Activated T-cell treated with anti-CD3 and anti-CD28 coated beads for 1 hour (primary cell): ENCODE measurements at regions not wholly inside any gene's neighbourhood (a gene's known extent, or its start where the extent isn't known, plus 50 kb on each side); places are given as distances from the start of the nearest gene placed in this dataset.
"Not testable (repeated sequence)": the region's sequence is repeated elsewhere in the genome, so short reads cannot be mapped to it uniquely, and the experiment has no call there.

Experiments
- DNase-seq: peaks from one replicate; pipeline ENCODE4 v3.0.0-alpha.2; 2020; ENCODE audit warnings: low read depth

DNA sequence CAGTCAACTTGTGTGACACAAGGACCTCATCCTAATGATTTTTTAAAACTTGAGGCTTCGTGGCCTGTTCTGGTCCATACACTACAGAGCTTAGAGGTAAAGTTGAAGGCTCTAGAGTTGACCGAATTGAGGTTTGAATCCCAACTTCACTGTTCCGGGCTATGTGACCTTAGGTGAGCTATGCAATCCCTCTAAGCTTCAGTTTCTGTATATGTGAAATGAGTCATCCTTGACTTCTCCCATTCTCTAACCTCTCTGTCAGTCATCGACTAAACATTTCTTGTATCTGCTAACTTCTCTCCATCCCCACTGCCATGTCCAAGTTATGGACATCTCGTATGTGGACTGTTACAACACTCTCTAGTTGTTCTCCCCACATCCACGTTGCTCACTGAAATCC is 178.2 kb upstream of the TMEM45B start:
- DNase-seq, result no peak

DNA sequence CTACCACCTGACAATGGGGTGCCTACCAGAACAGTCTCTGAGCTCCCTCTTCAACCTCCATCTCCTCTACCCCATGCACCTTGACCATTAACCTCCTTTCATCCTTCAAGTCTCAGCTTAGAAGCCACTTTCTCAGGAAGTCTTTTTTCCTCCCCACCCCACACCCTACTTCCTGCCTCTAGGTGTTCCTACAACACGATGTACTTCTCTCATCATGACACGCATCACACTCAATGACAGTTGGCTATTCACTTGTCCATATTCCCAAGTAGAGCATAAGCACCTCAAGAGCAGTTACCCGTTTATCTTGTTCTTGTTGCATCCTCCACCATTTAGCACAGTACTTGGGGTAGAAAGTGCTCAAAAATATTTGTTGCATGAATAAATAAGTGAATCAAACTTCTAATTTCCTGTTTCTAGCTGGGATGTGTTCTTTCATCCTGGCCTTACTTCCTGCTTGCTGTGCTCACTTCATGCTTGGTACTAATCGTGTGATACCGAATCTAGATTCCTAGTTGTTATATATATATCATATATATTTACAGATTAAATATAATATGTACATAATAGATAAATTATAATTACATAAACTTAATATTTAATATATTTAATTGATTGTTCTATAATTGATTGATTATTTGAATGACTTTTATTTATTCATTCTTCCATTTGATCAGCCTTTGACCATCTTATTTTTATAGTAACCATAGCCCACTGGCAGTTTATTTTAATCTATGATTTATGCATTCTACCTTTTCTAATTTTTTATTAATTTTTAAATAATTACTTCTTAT is 177.5 kb upstream of the TMEM45B start:
- no peak for DNase-seq

DNA sequence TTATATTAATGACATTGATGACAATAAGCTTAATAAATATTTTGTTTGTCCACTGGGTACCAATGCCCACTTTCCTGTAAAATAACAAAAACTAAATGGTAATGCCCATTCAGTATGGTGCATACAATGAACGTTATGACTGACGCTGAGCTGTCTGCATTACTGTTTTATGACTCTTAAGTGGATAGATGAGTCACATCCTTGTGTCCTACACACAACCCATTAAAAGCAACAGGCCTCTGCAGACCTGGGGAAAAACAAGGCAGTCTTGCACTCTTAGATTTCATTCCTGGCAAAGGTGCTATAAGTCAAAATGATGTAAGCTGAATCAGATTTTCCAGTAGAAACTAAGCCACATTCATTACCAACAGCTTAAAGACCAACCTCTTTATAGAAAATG is 176.3 kb upstream of the TMEM45B start:
- DNase-seq, result no peak

DNA sequence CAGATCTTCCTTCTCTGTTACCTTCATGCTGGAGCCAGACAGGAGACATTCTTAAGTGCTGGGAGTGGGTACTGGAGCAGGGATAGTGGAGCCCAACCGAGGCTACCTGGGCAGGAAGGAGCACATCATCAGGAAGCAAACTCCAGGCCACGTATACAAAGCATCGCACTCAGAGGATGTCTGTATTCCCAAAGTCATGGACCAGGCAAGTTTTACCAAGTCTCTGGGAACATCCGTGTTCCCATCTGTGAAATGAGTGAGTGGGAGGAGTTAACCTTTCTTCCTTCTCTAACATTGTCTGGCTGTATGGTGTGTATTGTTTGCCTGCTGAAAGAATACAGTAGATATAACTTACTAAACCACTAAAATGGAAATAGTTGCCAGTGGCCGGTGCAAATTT is 175.0 kb upstream of the TMEM45B start:
- DNase-seq, result no peak

DNA sequence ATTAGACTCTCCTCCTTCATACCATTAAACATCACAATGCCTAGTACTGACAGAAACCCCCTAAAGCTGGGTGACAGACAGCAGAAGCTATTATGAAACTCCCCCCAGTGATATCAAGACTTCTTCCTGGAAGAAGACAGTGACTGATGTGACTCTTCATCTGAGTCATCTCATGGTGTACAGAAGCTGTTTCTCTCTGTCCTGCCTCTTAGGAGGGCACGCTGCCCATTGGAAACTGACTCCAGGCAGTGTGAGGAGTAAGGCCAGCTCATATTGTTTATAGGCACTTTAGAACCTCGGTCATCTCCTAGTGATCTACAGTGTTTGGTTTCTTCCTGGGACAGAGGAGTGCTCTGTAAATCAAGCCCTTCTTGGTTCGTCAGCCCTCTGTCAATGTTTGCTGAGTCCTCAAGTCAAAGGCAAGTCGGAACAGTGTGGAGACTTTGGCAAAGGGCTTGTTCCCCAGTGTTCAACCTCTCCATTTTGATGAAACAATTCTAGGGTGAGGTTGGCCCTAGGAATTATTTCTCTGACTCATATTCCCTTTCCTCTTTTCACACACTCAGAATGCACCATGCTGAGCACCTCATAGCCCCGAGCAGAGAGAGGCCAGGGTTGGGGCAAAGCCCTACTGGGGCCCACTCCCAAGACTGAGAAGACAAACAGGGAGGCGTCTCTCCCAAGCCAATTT is 172.5 kb upstream of the TMEM45B start:
- DNase-seq, result no peak

DNA sequence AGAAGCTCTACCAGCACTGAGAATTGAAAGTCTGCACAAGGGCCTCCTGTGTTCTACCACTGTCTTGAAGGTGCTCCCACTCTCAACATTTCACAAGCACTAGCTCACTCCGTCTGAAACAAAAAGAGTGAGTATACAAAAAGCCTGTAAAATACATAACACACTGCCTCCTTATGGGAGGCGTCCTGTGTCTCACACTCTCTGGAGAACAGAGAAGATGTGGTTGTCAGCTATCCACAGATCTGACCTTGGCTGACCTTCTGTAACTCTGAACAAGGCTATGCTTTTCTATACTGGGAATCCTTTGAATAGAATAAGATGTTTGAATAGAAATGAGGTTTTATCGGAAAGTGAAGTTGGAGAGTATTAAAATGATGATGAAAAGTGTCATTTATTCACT is 171.3 kb upstream of the TMEM45B start:
- no peak for DNase-seq

DNA sequence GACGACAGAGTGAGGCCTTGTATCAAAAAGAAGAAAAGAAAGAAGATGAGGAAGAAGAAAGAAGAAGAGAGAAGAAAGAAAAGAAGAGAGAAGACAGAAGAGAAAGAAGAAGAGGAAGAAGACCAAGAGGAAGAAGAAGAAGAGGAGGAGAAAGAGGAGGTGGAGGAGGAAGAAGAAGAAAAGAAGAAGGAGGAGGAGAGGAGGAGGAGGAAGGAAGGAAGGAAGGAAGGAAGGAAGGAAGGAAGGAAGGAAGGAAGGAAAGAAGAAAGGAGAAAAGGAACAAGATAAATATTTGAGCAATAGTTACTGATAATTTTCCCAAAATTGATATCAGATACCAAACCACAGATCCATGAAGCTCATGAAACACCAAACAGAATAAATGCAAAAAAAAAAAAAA is 169.7 kb upstream of the TMEM45B start:
- no peak for DNase-seq

DNA sequence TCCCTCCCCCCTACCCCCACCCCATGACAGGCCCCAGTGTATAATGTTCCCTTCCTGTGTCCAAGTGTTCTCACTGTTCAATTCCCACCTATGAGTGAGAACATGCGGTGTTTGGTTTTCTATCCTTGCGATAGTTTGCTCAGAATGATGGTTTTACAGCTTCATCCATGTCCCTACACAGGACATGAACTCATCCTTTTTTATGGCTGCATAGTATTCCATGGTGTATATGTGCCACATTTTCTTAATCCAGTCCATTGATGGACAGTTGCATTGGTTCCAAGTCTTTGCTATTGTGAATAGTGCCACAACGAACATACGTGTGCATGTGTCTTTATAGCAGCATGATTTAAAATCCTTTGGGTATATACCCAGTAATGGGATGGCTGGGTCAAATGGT is 165.6 kb upstream of the TMEM45B start:
- not testable (repeated sequence) for DNase-seq

DNA sequence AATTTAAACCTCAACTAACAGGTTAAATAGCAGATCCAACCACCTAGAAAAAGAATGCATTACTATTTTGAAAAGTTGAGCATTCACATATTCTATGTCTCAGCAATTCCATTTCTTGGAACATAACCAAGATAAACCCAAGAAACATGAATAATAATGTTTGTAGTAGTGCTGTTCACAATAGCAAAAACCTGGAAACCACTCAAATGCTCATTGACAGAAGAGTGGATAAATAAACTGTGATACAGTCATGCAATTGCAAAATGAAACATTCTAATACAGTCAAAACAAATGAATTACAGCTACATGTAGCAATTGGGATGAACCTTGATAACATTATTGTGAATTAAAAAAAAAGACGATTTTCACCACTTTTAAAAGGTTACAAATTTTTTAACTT is 162.8 kb upstream of the TMEM45B start:
- DNase-seq, result no peak

DNA sequence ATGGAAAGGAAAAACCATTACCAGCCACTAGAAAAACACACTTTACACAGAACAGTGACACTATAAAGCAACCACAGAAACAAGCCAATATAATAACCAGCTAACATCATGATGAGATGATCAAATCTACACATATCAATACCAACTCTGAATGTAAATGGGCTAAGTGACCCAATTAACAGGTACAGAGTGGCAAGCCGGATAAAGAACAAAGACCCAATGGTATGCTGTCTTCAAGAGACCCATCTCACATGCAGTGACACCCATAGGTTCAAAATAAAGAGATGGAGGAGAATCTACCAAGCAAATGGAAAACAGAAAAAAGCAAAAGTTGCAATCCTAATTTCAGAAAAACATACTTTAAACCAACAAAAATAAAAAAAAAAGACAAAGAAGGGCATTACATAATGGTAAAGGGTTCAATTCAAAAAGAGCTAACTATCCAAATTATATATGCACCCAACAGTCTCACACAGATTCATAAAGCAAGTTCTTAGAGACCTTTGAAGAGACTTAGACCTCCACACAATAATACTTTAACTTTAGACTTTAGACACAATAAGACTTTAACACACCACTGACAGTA is 160.3 kb upstream of the TMEM45B start:
- DNase-seq, result no peak

DNA sequence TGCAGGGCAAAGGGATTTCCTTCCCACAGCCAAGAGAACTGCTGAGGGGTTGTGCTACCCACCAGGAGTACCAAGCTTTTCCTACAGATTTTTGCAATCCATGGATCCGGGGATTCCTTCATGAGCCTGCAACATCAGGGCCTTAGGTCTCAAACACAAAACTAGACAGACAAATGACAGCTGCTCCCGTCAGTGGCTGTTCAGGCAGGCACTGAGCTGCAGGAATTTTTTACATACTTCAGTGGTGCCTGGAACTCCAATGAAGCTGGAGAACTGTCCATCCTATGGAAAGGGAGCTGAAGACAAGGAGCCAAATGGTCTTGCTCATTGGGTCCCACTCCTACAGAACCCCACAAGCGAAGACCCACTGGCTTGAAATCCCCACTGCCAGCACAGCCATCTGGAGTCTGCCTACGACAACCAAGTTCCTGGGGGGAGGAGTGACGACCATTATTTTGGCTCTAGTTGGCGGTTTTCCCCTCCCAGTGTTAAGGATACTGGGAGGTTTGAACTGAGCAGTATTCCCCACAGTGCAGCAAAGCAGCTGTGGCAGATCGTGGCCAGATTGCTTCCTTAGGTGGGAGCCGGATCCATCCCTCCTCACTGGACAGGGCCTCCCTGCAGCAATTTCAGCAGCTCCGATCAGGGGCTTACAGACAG is 157.7 kb upstream of the TMEM45B start:
- no peak for DNase-seq

DNA sequence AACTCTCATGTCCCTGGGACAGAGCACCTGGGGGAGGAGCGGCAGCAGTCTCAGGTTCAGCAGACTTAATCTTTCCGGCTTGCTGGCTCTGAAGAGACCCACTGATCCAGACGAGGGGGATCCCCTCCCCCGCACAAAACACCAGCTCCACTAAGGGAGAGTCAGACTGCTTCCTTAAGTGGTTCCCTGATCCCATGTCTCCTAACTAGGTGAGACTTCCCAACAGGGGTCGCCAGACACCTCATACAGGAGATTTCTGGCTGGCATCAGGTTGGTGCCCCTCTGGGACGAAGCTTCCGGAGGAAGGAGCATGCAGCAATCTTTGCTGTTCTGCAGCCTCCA is 157.2 kb upstream of the TMEM45B start:
- no peak for DNase-seq

DNA sequence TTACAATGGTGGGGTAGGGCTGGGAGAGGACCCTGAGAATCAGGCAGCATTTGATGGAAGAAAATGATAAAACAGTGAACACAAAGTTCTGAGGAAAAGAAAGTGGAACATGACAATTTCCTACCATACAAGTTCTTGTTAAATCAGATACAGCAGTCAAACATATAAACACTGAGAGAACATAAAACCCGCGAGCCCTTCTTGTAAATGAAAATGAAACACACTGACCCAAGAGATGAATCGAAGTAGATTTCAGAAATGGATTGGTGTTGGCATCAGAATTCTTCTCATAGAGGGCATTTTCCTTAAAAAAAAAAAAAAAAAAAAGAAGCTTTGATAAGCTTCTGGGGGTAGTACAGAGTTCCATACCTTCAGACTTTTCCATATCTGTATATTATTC is 134.7 kb upstream of the TMEM45B start:
- no peak for DNase-seq

DNA sequence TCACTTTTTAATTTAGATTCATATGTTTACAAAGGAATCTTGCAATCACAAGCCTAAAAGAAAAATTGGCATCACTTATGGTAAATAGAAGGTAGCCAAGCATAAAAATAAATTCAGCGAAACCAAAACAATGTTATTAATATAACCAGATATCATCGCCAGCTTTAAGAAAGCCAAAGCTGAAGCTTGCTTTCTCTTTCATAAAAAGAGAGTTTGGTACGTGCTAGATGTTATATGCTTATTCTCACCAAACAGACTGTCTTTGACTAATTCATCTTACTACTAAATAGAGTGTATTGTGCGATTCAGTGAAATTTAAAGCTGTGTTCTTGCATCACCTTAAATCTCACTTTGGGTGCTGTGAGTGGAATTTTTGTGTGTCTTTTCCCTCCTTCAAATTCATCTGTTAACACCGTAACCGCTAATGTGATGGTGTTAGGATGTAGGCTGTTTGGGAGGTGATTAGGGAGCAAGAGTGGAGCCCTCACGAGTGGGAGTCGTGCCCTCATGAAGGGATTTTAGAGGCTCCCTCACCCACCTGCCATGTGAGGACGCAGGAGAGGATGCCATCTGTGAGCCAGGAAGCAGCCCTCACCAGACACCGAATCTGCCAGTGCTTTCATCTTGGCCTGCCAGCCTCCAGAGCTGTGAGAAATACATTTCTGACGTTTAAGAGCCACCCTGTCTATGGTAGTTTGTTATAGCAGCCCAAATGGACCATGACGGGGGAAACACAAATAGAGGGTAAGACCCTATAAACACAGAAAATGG is 134.1 kb upstream of the TMEM45B start:
- no peak for DNase-seq

DNA sequence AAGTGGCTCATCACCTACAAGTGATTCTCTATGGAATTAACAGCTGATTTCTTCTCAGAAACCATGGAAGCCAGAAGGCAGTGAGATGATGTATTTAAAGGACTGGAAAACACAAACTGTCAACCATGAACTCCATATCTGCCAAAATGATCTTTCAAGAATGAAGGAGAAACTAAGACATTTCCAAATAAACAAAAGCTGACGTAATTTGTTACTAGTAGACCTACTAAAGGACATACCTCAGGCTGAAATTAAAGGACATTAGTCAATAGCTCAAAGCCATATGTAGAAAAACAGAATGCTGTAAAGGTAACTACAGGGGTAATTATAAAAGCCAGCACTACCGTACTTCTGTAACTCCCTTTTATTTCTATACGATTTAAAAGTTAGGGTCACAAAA is 129.4 kb upstream of the TMEM45B start:
- no peak for DNase-seq

DNA sequence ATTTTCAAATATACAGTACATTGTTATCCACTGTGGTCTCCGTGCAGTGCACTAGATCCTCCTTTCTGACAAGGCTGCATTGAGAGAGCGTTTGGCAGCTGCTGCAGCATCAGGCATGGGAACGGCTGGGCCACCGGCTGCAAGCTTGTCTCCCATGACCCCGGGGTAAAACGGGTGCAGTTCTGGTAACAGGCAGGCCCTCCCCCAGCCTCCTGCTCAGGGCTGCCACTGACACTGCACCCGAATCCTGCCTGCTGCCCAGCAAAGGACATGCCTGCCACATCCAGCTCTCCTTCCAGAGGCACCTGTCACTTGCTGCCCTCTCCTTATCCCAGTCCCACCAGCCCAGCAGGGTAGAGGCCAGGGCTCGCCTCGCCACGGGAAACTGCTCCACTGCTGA is 124.5 kb upstream of the TMEM45B start:
- no peak for DNase-seq

DNA sequence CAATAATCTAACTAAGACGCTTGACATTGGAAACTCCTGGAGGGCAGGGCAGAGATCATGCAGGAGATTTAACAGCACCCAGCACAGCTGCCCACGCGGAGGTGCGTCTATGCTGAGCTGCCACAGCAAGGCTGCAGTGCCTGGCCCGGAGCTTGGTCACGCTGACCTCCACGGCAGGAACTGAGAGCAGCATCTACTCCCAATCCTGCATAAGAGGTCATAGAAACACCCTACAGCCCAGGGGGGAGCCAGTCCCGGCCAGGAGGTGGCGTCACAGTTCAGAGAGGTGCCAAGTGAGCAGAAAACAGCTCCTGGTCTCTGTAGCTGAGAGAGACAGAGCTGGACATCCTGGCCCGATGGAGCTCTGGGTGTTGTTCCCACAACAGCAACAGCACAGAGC is 121.1 kb upstream of the TMEM45B start:
- no peak for DNase-seq

DNA sequence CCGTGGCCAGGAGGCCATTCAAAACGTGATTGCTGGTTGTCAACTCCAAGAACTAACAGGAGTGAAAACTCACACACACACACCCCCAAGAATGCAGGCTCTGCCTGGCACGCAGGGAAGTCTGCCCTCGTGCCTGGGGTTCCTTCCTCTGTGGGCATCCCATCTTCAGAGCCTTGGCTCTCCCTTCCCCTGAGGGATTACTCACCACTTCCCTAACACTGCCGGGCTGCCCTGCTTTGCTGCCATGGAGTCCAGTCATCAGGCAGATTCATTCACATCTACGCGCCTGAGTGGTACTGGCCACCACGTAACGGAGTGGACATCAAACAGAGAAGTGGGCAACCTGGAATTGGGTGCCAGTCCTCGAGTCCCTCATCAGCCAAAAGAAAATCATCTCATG is 120.7 kb upstream of the TMEM45B start:
- DNase-seq, result no peak

DNA sequence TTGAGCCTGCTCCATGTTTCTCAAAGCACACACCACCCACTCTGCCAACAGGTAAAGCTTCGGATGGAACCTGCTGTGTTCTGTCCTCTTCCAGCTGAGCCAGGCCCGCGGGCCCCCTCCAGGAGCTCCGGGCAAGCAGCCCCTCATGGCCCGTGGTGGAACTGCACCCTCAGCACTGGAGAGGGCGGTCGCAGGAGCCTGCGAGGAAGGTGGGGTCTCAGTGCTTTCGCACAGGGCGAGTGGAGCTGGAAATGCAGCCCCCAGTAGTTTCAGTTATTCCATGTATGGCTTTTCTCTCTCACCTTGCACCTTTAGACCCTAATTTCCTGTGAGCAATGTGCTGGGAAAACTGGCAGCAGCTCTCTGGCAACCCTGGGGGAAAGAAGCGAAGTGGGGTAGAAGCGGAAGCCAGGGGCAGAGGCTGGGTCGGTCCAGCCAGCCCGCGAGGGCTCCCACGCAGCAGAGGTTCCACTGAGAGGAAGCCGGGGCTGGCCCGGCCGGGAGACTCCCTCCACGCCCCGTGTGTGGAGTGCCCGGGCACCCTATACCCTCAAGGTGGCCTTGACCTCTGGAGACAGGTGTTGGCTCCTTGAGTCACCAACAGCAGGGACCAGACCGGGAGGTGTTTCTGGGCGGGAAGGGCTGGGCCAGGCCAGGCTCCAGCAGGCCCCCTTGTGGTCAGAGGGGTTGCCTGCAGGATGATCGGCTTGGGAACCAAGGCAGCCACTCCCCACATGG is 119.9 kb upstream of the TMEM45B start:
- DNase-seq, result peak; percentile 54

DNA sequence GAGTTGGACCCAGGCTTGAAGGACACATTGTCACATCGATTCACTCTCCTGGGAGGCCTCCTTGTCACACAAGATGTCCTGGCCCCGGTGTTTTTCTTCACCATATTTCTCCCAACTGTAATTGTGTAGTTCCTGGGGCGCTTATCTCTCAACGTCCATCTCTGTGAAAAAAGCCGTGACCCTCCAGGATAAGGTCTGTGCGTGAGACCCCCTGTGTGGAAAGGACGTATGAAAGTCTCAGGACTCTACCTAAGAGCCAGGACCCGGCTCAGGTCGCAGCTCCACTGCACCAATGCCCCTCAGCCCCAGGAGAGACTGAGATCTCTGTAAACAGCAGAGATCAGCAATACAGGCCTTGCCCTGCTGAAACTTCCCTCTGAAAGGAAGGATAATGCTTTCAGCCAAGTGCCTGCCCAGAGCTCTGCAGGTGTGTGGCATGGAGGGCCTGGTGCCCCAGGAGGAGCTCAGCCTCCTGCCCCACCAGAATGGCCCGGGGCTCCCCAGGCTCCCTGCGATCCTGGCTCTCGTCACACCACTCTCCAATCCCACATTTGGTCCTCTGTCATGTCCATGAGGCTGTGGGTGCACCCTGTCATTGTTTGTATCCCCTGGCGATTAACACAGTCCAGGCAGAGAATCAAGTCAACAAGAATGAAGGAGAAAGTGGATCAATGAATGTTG is 119.2 kb upstream of the TMEM45B start:
- no peak for DNase-seq

DNA sequence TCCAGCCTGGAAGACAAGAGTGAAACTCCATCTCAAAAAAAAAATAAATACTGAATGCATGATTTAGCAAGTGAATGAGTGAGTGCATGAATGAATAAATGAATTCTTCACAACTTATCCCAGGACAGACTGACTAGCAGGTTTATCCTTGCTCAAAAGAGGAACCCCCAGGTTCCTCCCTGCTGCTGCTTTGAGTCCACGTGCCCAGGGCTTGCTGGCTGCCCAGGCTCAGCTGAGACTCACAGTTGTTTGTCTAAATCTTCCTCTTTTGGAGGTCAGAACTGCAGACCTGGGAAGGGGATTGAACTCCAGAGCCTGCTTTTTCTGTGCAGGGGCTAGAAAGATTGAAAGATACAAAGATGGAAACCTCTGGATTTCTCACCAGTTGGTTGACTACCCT is 117.4 kb upstream of the TMEM45B start:
- no peak for DNase-seq
